H1 (cell line): ENCODE measurements at regions not wholly inside any gene's neighbourhood (a gene's known extent, or its start where the extent isn't known, plus 50 kb on each side); places are given as distances from the start of the nearest gene placed in this dataset.

Experiments used
- HDAC2 ChIP-seq, 2 experiments: fragments of 300-600 bp in 1 of 2; sonication (generic) in 1 of 2; IDR thresholded peaks; 2 replicates each; pipeline ENCODE4 v1.6.1; 2011 to 2012; ENCODE audit warnings: low read depth in 2 of 2, low read length in 2 of 2, mild to moderate bottlenecking in 2 of 2, moderate library complexity in 2 of 2, borderline replicate concordance in 1 of 2, inconsistent platforms in 1 of 2
- POLR2AphosphoS5 ChIP-seq: IDR thresholded peaks from 2 replicates; pipeline ENCODE4 v1.6.1; 2011; ENCODE audit warnings: low read depth, low read length
- RFX5 ChIP-seq: IDR thresholded peaks from 2 replicates; pipeline ENCODE4 v1.6.1; 2011; ENCODE audit warnings: low read depth, low read length, improper control_type of control experiment, borderline replicate concordance
- RNF2 ChIP-seq: fragments of 200-900, 300-1000 bp; sonication (generic); IDR thresholded peaks from 2 replicates; pipeline ENCODE4 v1.7.1; 2016; ENCODE audit warnings: borderline replicate concordance, low read depth, mild to moderate bottlenecking, antibody characterized with exemption, low read length; ENCODE audit not compliant: poor library complexity, severe bottlenecking; ENCODE audit errors: missing control alignments
- YY1 ChIP-seq: IDR thresholded peaks from 2 replicates; pipeline ENCODE4 v1.6.1; 2011; ENCODE audit warnings: low read depth, mild to moderate bottlenecking, low read length

GRCh38 chr3:153843994-153844393, 277.2 kb upstream of the ARHGEF26 start (continued):
- TF ChIP-seq YY1, result no peak
- no peak for TF ChIP-seq RNF2
- TF ChIP-seq POLR2AphosphoS5, result no peak
- TF ChIP-seq HDAC2 (IDR thresholded peaks at IDR 0.05; ENCODE audit: borderline replicate concordance in 1 of 2, low read depth in 2 of 2, low read length in 2 of 2), result no peak
- TF ChIP-seq RFX5, result no peak
